Choroid plexus epithelial cell (primary cell): ENCODE measurements at regions not wholly inside any gene's neighbourhood (a gene's known extent, or its start where the extent isn't known, plus 50 kb on each side); places are given as distances from the start of the nearest gene placed in this dataset.

Experiments
- DNase-seq: peaks from one replicate; pipeline ENCODE4 v3.0.0-alpha.2; 2010; ENCODE audit warnings: low read depth
- H3K4me3 ChIP-seq: 2 replicates; pipeline ENCODE4 v1.5.1; 2011; ENCODE audit warnings: low read depth, mild to moderate bottlenecking, control low read depth, low read length, moderate library complexity
- CTCF ChIP-seq: conservative IDR thresholded peaks from 2 replicates; pipeline ENCODE4 v1.5.1; 2011; ENCODE audit warnings: low read depth, mild to moderate bottlenecking, control low read depth, inconsistent platforms, low read length, moderate library complexity

GRCh38 chr3:65210026-65210814, 522.4 kb upstream of the ADAMTS9 start:
- no peak overlapping the region for H3K4me3 ChIP-seq
- no peak for DNase-seq
- TF ChIP-seq CTCF, result peak; percentile 5

GRCh38 chr3:65202395-65202794, 514.6 kb upstream of the ADAMTS9 start:
- H3K4me3 ChIP-seq, result no peak overlapping the region
- no peak for DNase-seq
- TF ChIP-seq CTCF, result no peak

- DNase-seq, result peak; percentile 41
- no peak for TF ChIP-seq CTCF
Measured at GRCh38 chr3:65201926-65202325, 514.1 kb upstream of the ADAMTS9 start.

GRCh38 chr3:65200310-65200970, 512.6 kb upstream of the ADAMTS9 start:
- DNase-seq, result no peak
- no peak for TF ChIP-seq CTCF
- no peak overlapping the region for H3K4me3 ChIP-seq

More at GRCh38 chr3:65201926-65202325, 514.1 kb upstream of the ADAMTS9 start:
- no peak overlapping the region for H3K4me3 ChIP-seq

GRCh38 chr3:65196663-65197062, 508.9 kb upstream of the ADAMTS9 start:
- peak; percentile 62 for DNase-seq
- H3K4me3 ChIP-seq, result no peak overlapping the region
- no peak for TF ChIP-seq CTCF

GRCh38 chr3:65195211-65196006, 507.6 kb upstream of the ADAMTS9 start:
- no peak overlapping the region for H3K4me3 ChIP-seq
- DNase-seq, result no peak
- no peak for TF ChIP-seq CTCF
